Activated CD8-positive, alpha-beta T cell treated with anti-CD3 and anti-CD28 coated beads for 36 hours (primary cell): ENCODE measurements at regions not wholly inside any gene's neighbourhood (a gene's known extent, or its start where the extent isn't known, plus 50 kb on each side); places are given as distances from the start of the nearest gene placed in this dataset.

Experiments used
- ATAC-seq: fragments of 200-7000 bp; cut with Tn5 transposase; one replicate; pipeline ENCODE4 v1.10.0; 2021; ENCODE audit warnings: mild to moderate bottlenecking, moderate library complexity
- CTCF ChIA-PET: fragments of 350-600 bp; sonication (Branson Sonifier 250); formaldehyde crosslinking; loops from one replicate; lab custom pipeline; 2021; ENCODE audit warnings: antibody characterized with exemption; lab: Charles Lee
- POLR2A ChIA-PET: fragments of 350-600 bp; sonication (Branson Sonifier 250); formaldehyde crosslinking; loops from one replicate; lab custom pipeline; 2021; ENCODE audit warnings: antibody characterized with exemption; lab: Charles Lee
- DNase-seq: peaks from one replicate; pipeline ENCODE4 v3.0.0-alpha.2; 2020
- H3K27ac Mint-ChIP-seq: one replicate; pipeline ENCODE4 v1.8.0; 2021; ENCODE audit warnings: mild to moderate bottlenecking, mixed read lengths
- H3K27me3 Mint-ChIP-seq: one replicate; pipeline ENCODE4 v1.8.0; 2021; ENCODE audit warnings: mixed read lengths
- H3K36me3 Mint-ChIP-seq: one replicate; pipeline ENCODE4 v1.8.0; 2021; ENCODE audit warnings: low read depth, mixed read lengths
- H3K4me1 Mint-ChIP-seq: one replicate; pipeline ENCODE4 v1.8.0; 2021; ENCODE audit warnings: low read depth, mixed read lengths
- H3K4me3 Mint-ChIP-seq: one replicate; pipeline ENCODE4 v1.8.0; 2021; ENCODE audit warnings: mild to moderate bottlenecking, moderate library complexity, mixed read lengths
- H3K9me3 Mint-ChIP-seq: one replicate; pipeline ENCODE4 v1.8.0; 2021; ENCODE audit warnings: mixed read lengths
- CTCF ChIP-seq: fragments of 200-600 bp; IDR thresholded peaks from one replicate; pipeline ENCODE4 v1.8.0; 2022; ENCODE audit warnings: antibody characterized with exemption, mild to moderate bottlenecking
- intact Hi-C: fragments of 100-400 bp; cut with micrococcal nuclease; formaldehyde crosslinking; loops from one replicate; pipeline ENCODE4 v1.10.0; 2022

- H3K27ac Mint-ChIP-seq, result no peak overlapping the region
- ATAC-seq (no peak), DNase-seq (no peak)
- H3K36me3 Mint-ChIP-seq, result no peaks in the 10 kb centered on the region
- intact Hi-C loops, result no loop called here
- H3K27me3 Mint-ChIP-seq, result no peaks in the 10 kb centered on the region
- H3K9me3 Mint-ChIP-seq, result peaks cover 2% of the 10 kb centered on the region
- TF ChIP-seq CTCF, result no peak
- CTCF ChIA-PET, result no interaction called here
- POLR2A ChIA-PET, result no interaction called here
- no peaks in the 10 kb centered on the region for H3K4me1 Mint-ChIP-seq
- no peak overlapping the region for H3K4me3 Mint-ChIP-seq
Measured at GRCh38 chr2:107385921-107386320, 440.8 kb upstream of the RGPD4 start.

GRCh38 chr2:107392241-107392704 lies 434.4 kb upstream of the RGPD4 start:
- intact Hi-C loops, result no loop called here
- H3K4me3 Mint-ChIP-seq, result no peak overlapping the region
- CTCF ChIA-PET, result no interaction called here

GRCh38 chr2:107393516-107393915 lies 433.2 kb upstream of the RGPD4 start:
- Mint-ChIP-seq H3K27ac (no peak overlapping the region), H3K36me3 (no peaks in the 10 kb centered on the region), H3K9me3 (no peaks in the 10 kb centered on the region), H3K27me3 (no peaks in the 10 kb centered on the region), H3K4me1 (no peaks in the 10 kb centered on the region), H3K4me3 (no peak overlapping the region)
- ChIA-PET CTCF (no interaction called here), POLR2A (no interaction called here)
- intact Hi-C loops, result no loop called here
- ATAC-seq, result no peak
- no peak for TF ChIP-seq CTCF
- DNase-seq, result no peak

More at GRCh38 chr2:107392241-107392704, 434.4 kb upstream of the RGPD4 start:
- no peaks in the 10 kb centered on the region for H3K9me3 Mint-ChIP-seq
- POLR2A ChIA-PET, result no interaction called here
- no peaks in the 10 kb centered on the region for H3K27me3 Mint-ChIP-seq
- DNase-seq (no peak), ATAC-seq (no peak)
- TF ChIP-seq CTCF, result no peak
- H3K4me1 Mint-ChIP-seq, result no peaks in the 10 kb centered on the region
- H3K27ac Mint-ChIP-seq, result no peak overlapping the region
- no peaks in the 10 kb centered on the region for H3K36me3 Mint-ChIP-seq

GRCh38 chr2:107398683-107399082 lies 428.0 kb upstream of the RGPD4 start:
- no peak for ATAC-seq
- no peak for TF ChIP-seq CTCF
- ChIA-PET POLR2A (interaction anchor here (0.7 kb wide), 1 partner anchor 29 kb away, joined by 3 read pairs; no protein-coding TSS in a partner anchor), CTCF (no interaction called here)
- DNase-seq, result no peak
- Mint-ChIP-seq H3K27ac (no peak overlapping the region), H3K27me3 (no peaks in the 10 kb centered on the region), H3K9me3 (no peaks in the 10 kb centered on the region), H3K4me3 (no peak overlapping the region), H3K4me1 (no peaks in the 10 kb centered on the region), H3K36me3 (no peaks in the 10 kb centered on the region)
- intact Hi-C loops, result no loop called here

- H3K9me3 Mint-ChIP-seq, result no peaks in the 10 kb centered on the region
- POLR2A ChIA-PET, result no interaction called here
- no peak for TF ChIP-seq CTCF
- no peaks in the 10 kb centered on the region for H3K4me1 Mint-ChIP-seq
- no peak for ATAC-seq
- H3K4me3 Mint-ChIP-seq, result no peak overlapping the region
- DNase-seq, result no peak
- intact Hi-C loops, result no loop called here
- H3K27me3 Mint-ChIP-seq, result no peaks in the 10 kb centered on the region
- CTCF ChIA-PET, result no interaction called here
- no peaks in the 10 kb centered on the region for H3K36me3 Mint-ChIP-seq
- H3K27ac Mint-ChIP-seq, result no peak overlapping the region
Measured at GRCh38 chr2:107402330-107402729, 424.4 kb upstream of the RGPD4 start.
